Activated B cell treated with CpG ODN at 0.5 μM for 24 hours (primary cell): ENCODE measurements at regions not wholly inside any gene's neighbourhood (a gene's known extent, or its start where the extent isn't known, plus 50 kb on each side); places are given as distances from the start of the nearest gene placed in this dataset.
"Not testable (repeated sequence)": the region's sequence is repeated elsewhere in the genome, so short reads cannot be mapped to it uniquely, and the experiment has no call there.

Source experiments
- ATAC-seq: fragments of 200-7000 bp; cut with Tn5 transposase; one replicate; pipeline ENCODE4 v1.10.0; 2021; ENCODE audit warnings: low read depth, mild to moderate bottlenecking, moderate library complexity
- CTCF ChIA-PET: fragments of 350-600 bp; sonication (Branson Sonifier 250); formaldehyde crosslinking; loops from one replicate; lab custom pipeline; 2021; ENCODE audit warnings: antibody characterized with exemption; lab: Charles Lee
- POLR2A ChIA-PET: fragments of 350-600 bp; sonication (Branson Sonifier 250); formaldehyde crosslinking; loops from one replicate; lab custom pipeline; 2021; ENCODE audit warnings: antibody characterized with exemption; lab: Charles Lee
- DNase-seq: peaks from one replicate; pipeline ENCODE4 v3.0.0; 2022
- H3K27ac Mint-ChIP-seq: one replicate; pipeline ENCODE4 v1.8.0; 2020; ENCODE audit warnings: mixed read lengths
- H3K27me3 Mint-ChIP-seq: one replicate; pipeline ENCODE4 v1.8.0; 2021; ENCODE audit warnings: mixed read lengths
- H3K36me3 Mint-ChIP-seq: one replicate; pipeline ENCODE4 v1.8.0; 2021; ENCODE audit warnings: low read depth, mixed read lengths
- H3K4me1 Mint-ChIP-seq: one replicate; pipeline ENCODE4 v1.8.0; 2021; ENCODE audit warnings: mixed read lengths
- H3K4me3 Mint-ChIP-seq: one replicate; pipeline ENCODE4 v1.8.0; 2020; ENCODE audit warnings: mild to moderate bottlenecking, mixed read lengths
- H3K9me3 Mint-ChIP-seq: one replicate; pipeline ENCODE4 v1.8.0; 2020; ENCODE audit warnings: mixed read lengths
- CTCF ChIP-seq: fragments of 200-600 bp; IDR thresholded peaks from one replicate; pipeline ENCODE4 v1.8.0; 2022; ENCODE audit warnings: antibody characterized with exemption, mild to moderate bottlenecking
- intact Hi-C: fragments of 100-400 bp; cut with micrococcal nuclease; formaldehyde crosslinking; loops from one replicate; pipeline ENCODE4 v1.15.1; 2024

DNA sequence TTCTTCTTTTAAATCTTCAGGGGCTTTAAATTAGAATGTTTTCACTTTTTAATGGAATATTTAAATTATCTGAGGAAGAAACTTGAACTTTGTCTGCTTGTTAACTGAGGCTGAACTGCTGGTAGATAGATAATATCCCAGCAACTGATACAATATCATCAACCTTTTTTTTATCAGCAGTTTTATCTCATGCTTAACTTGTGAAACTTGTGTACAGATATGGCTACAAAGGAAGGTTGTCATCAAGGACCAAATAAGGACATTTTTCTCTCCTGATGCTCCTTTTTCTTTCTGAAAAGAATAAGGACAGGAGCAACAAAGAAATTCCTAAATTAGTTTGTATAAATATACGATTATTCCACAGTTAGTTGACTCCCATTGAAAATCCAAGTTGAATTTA is 66.4 kb upstream of the KBTBD8 start:
- intact Hi-C loops = no loop called here
- DNase-seq = no peak
- Mint-ChIP-seq H3K27me3 (peaks cover 5% of the 10 kb centered on the region), H3K9me3 (no peaks in the 10 kb centered on the region), H3K36me3 (no peaks in the 10 kb centered on the region), H3K27ac (no peak overlapping the region), H3K4me3 (no peak overlapping the region), H3K4me1 (no peaks in the 10 kb centered on the region)
- ATAC-seq = no peak
- CTCF ChIA-PET = no interaction called here
- no peak for TF ChIP-seq CTCF
- POLR2A ChIA-PET = no interaction called here

DNA sequence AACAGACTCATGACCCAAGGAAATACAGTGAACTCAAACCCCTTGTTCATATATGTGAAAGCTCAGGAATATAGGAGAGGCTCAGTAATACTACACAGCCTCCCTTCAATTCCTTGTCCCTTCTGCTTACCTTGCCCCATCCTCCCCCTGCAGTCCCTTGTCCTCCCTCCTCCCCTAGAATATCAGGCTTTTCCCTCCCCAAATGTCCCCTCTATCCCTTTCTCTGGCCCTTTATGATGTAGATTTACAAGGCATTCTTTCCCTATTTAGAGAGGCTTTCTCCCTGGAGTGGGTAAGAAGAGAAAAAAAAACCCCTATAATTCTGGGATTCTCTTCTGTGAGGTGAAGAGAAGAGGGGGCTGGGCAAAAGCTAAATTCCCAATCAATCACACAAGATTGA is 64.9 kb upstream of the KBTBD8 start:
- POLR2A ChIA-PET = no interaction called here
- TF ChIP-seq CTCF = no peak
- CTCF ChIA-PET = no interaction called here
- Mint-ChIP-seq H3K36me3 (no peaks in the 10 kb centered on the region), H3K27ac (no peak overlapping the region), H3K27me3 (peaks cover 6% of the 10 kb centered on the region), H3K9me3 (no peaks in the 10 kb centered on the region), H3K4me3 (no peak overlapping the region), H3K4me1 (no peaks in the 10 kb centered on the region)
- ATAC-seq = no peak
- intact Hi-C loops = no loop called here
- no peak for DNase-seq

GRCh38 chr3:66934041-66934440 is 64.1 kb upstream of the KBTBD8 start:
- no peak for ATAC-seq
- Mint-ChIP-seq H3K27me3 (peaks cover 8% of the 10 kb centered on the region), H3K4me1 (no peaks in the 10 kb centered on the region), H3K27ac (no peak overlapping the region), H3K4me3 (no peak overlapping the region), H3K9me3 (no peaks in the 10 kb centered on the region), H3K36me3 (no peaks in the 10 kb centered on the region)
- ChIA-PET CTCF (no interaction called here), POLR2A (no interaction called here)
- no peak for DNase-seq
- TF ChIP-seq CTCF = no peak
- intact Hi-C loops = no loop called here

- Mint-ChIP-seq H3K36me3 (no peaks in the 10 kb centered on the region), H3K4me3 (no peak overlapping the region), H3K27ac (no peak overlapping the region), H3K4me1 (no peaks in the 10 kb centered on the region), H3K27me3 (peaks cover 8% of the 10 kb centered on the region), H3K9me3 (no peaks in the 10 kb centered on the region)
- ChIA-PET CTCF (no interaction called here), POLR2A (no interaction called here)
- DNase-seq (no peak), ATAC-seq (no peak)
- intact Hi-C loops = no loop called here
- no peak for TF ChIP-seq CTCF
Observed at GRCh38 chr3:66934725-66935124, 63.4 kb upstream of the KBTBD8 start.

GRCh38 chr3:66937041-66937440 is 61.1 kb upstream of the KBTBD8 start:
- intact Hi-C loops, H3K27ac Mint-ChIP-seq: not testable (repeated sequence)

More at GRCh38 chr3:66937041-66937440, 61.1 kb upstream of the KBTBD8 start:
- DNase-seq, H3K4me3 Mint-ChIP-seq, H3K9me3 Mint-ChIP-seq, H3K27me3 Mint-ChIP-seq, H3K4me1 Mint-ChIP-seq, H3K36me3 Mint-ChIP-seq, ATAC-seq: not testable (repeated sequence)
- ChIA-PET CTCF (interaction anchor here (0.9 to 2.2 kb wide), 2 partner anchors 11 to 100 kb away, joined by 3 to 20 read pairs; no protein-coding TSS in a partner anchor), POLR2A (interaction anchor here (0.6 kb wide), 1 partner anchor 529 kb away, joined by 3 read pairs; no protein-coding TSS in a partner anchor)
